HG03280 (cell line): ENCODE measurements at regions not wholly inside any gene's neighbourhood (a gene's known extent, or its start where the extent isn't known, plus 50 kb on each side); places are given as distances from the start of the nearest gene placed in this dataset.

Experiments
- ATAC-seq: cut with Tn5 transposase; IDR thresholded peaks from one replicate; pipeline ENCODE4 v1.9.1; 2021; ENCODE audit warnings: mild to moderate bottlenecking, moderate library complexity; ENCODE audit not compliant: unreplicated experiment

- no peak for ATAC-seq
These were observed 438.8 kb upstream of the USP15 start for GRCh38 chr12:61821381-61821780.

GRCh38 chr12:61823102-61823501 is 437.1 kb upstream of the USP15 start:
- ATAC-seq, result no peak

GRCh38 chr12:61846765-61847164 is 413.4 kb upstream of the USP15 start:
- no peak for ATAC-seq

GRCh38 chr12:61848893-61849292 is 411.3 kb upstream of the USP15 start:
- ATAC-seq, result no peak

- no peak for ATAC-seq
These were observed 406.3 kb upstream of the USP15 start for GRCh38 chr12:61853945-61854344.

GRCh38 chr12:61854902-61855301 is 405.3 kb upstream of the USP15 start:
- ATAC-seq, result no peak

- ATAC-seq, result no peak
These were observed 402.2 kb upstream of the USP15 start for GRCh38 chr12:61857968-61858367.

- ATAC-seq, result no peak
These were observed 399.8 kb upstream of the USP15 start for GRCh38 chr12:61860451-61860850.

- ATAC-seq, result no peak
These were observed 397.2 kb upstream of the USP15 start for GRCh38 chr12:61862986-61863385.

- no peak for ATAC-seq
These were observed 396.4 kb upstream of the USP15 start for GRCh38 chr12:61863811-61864210.

GRCh38 chr12:61869796-61870195 is 390.4 kb upstream of the USP15 start:
- ATAC-seq, result no peak

- ATAC-seq, result no peak
These were observed 389.3 kb upstream of the USP15 start for GRCh38 chr12:61870658-61871484.

GRCh38 chr12:61871485-61871810 is 388.8 kb upstream of the USP15 start:
- ATAC-seq, result no peak

GRCh38 chr12:61879229-61879628 is 381.0 kb upstream of the USP15 start:
- no peak for ATAC-seq

- no peak for ATAC-seq
These were observed 380.0 kb upstream of the USP15 start for GRCh38 chr12:61880186-61880585.

- ATAC-seq, result no peak
These were observed 368.6 kb upstream of the USP15 start for GRCh38 chr12:61891632-61892031.

- no peak for ATAC-seq
These were observed 366.0 kb upstream of the USP15 start for GRCh38 chr12:61894168-61894567.

GRCh38 chr12:61896436-61896835 is 363.8 kb upstream of the USP15 start:
- no peak for ATAC-seq

GRCh38 chr12:61902403-61902802 is 357.8 kb upstream of the USP15 start:
- no peak for ATAC-seq

GRCh38 chr12:61911113-61911512 is 349.1 kb upstream of the USP15 start:
- no peak for ATAC-seq

- ATAC-seq, result no peak
These were observed 344.8 kb upstream of the USP15 start for GRCh38 chr12:61915420-61915819.

GRCh38 chr12:61916831-61917230 is 343.4 kb upstream of the USP15 start:
- ATAC-seq, result no peak

- no peak for ATAC-seq
These were observed 340.5 kb upstream of the USP15 start for GRCh38 chr12:61919686-61920085.
